HG02938 (cell line): ENCODE measurements at regions not wholly inside any gene's neighbourhood (a gene's known extent, or its start where the extent isn't known, plus 50 kb on each side); places are given as distances from the start of the nearest gene placed in this dataset.

Experiments used
- ATAC-seq: cut with Tn5 transposase; IDR thresholded peaks from one replicate; pipeline ENCODE4 v1.9.1; 2021; ENCODE audit warnings: mild to moderate bottlenecking, moderate library complexity; ENCODE audit not compliant: unreplicated experiment

DNA sequence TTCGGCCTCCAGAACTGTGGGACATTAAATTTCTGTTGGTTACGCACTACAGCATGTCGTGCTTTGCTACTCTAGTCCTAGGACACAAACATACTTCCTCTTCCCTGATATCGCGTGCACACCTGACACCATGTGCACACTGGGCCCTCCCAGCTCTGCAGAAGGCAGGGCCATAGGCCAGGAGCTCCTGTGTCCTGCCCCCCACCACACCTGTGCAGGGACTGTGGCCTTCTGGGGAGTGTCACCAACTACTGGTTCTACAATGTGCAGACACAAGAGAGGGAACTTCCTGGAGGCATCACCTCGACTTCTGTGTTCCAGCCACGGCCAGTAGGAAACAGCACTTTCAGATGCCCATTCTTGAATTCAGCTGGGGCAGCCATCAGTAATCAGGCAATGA lies 646.4 kb upstream of the MGMT start:
- no peak for ATAC-seq

DNA sequence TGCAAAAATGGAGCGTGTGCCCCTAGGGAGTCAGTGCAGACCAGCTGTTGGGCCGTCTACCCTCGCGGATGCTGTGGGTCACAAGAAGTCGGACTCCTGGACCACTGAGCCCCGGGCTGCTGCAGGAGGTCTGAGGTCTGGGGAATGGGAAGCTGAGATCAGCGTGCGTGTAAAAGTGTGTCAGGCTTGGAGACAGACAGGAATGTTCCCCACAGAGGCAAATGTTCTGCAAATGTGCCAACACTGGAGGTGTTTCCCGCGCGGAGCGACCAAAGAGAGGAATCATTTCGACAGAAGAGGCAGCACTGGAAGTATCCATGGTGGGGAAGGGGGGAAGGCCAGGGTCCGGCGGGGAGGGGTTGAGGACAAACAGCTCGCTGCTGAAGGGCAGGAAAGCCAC lies 643.8 kb upstream of the MGMT start:
- ATAC-seq = no peak

DNA sequence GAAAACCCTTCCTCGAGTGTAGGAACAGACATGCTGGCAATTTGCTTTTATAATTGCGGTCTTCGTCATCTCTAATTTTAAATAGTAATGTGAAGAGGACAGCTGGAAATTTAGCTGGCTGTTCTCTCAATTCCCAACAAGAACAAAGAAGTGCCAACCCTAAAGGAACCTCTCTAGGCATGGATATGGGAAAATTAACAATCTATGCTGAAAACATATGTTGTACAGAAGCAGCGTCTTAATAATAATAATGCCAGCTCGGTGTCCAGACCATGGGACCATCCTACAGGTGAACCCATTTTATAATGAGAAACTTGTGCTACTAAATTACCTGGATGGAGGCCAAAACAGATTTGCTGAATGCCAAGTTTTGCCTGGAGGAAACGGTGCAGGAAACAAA lies 641.4 kb upstream of the MGMT start:
- ATAC-seq = no peak

DNA sequence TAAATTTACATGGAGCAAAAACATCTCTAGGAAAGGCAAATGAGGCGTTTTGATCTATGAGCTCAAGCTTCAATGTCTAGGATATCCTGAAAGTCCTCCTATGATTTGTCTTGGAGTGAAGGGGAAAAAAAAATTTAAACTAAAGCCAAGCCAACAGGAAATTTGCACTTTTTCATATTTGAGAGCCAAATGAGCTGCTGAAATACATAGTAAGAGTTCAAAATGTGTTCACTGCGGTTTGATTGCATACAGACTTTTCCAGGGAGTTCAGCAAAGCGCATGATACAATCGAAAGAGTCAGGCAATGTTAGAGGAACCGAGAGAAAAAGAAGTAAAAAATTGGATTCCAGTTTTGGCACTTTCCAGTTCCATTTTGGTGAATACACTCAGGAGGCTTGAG lies 633.4 kb upstream of the MGMT start:
- ATAC-seq = no peak

DNA sequence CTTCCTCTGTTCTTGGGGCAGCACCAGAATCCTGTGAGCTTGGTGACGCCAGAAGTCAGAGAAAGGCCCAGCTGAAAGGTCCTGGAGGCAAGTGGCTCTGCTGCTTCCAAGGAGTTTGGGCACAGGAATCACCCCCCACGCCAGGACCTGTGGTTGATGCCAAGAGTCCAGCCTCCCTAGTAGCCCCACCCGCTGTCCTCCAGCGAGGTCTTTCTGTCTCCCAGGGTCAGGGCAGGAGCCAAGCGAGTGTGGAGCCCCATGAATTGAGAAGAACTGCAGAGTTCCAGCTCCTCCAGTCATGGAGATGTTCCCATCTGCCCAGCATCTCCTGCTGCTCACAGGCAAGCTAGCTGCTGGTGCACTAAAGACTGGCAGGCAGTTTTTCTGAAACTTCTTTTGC lies 631.7 kb upstream of the MGMT start:
- no peak for ATAC-seq

DNA sequence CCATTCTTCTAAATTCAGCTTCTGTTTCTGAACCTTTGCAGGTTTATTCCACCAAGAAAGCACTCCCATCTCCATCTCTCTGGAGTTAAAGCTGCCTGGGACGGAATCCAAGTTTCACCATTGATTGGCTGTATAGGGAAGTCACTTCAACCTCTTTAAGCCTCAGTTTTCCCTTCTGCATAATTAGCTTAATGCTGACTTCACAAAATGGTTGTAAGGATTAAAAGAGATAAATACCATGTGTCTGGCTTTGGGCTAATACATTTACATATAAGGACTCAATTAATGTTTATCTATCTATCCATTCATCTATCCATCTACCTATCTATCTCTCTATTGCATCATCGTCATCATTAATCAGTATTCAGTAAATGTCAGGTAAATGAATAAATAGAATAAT lies 629.6 kb upstream of the MGMT start:
- no peak for ATAC-seq

DNA sequence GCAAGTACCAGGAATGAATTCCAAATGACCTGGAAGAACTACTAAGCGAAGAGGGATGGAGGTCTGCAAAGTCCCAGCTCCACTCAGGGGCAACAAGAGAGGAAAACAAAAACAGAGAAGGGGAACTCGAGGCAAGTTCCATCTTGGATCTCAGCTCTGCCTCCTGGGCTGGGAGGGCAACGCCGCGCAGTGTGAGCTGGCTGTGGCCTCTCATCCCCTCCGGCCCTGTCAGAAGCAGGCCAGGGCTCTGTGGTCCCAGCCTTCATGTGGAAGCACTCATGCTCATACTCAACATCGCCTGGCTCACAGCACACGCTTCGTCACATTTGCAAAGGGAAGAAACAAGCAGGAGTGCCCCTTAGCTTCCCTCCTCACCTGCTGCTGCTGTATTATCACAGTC lies 627.9 kb upstream of the MGMT start:
- ATAC-seq = no peak

DNA sequence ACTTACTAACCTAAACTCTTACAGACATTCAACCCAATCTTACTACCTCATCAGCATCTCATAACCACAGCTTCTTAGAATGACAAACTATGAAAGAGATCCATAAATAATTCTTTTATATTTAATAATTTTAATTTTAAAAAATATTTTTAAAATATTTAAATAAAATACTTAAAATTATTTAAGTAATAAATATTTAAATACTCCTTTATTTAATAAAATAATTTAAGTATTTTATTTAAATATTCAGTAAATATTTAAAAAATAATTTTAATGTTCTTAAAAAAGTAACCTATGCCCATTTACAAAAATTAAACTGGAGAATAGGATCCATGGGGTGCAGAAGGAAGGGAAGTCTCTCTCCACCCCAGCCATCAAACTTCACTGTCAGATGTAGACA lies 627.3 kb upstream of the MGMT start:
- no peak for ATAC-seq

DNA sequence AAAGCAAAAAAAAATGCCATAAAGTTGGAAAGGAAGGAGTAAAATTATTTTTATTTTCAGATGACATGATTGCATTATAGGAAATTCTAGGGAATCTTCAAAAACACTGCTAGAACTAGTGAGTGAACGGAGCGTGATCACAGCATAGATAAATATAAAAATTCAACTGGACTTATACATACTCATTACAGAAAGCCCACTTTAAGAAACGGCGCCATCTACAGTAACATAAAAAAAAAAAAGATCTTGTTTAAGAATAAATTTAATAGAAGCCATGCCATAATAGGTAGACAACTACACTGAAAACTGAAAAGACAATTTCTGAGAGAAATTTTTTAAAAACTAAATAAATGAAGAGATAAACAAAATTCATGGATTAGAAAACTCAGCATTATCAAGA lies 623.1 kb upstream of the MGMT start:
- no peak for ATAC-seq

DNA sequence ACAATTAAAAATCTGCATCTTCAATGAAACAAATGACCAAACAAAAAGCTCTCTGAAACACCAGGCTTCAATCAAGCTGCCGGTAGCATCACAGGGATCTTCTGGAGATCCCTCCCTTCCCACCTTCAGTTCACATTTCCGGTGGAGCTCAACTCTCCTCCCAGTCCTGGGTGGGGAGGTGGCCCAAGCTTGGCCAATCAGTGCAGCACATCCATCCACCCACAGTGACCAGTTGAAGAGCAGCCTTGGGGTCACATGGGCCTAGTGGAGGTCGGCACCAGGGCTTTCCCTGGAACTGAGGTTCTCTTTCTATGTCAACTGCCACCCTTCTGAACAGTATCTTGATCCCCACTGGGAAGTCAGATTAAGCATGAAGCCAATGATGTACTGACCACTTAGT lies 620.1 kb upstream of the MGMT start:
- ATAC-seq = no peak

DNA sequence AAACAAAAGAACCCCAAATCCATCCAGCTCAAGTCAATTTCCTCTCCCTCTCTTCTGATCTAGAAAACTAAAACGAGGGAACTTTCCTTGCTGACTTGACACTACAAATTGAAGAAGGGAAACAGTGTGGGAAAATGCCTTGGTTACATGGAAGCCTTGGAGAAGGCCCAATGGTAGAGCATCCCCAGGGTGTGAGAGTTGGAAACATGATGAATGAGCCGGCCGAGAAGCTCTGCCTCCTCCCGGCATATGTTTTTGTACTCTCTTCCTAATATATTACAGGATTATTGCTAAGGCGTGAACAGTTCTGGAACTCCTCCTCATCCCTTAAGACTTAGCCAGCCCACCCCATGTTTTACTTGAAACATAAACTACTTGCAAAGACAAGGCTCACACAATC lies 618.2 kb upstream of the MGMT start:
- no peak for ATAC-seq

DNA sequence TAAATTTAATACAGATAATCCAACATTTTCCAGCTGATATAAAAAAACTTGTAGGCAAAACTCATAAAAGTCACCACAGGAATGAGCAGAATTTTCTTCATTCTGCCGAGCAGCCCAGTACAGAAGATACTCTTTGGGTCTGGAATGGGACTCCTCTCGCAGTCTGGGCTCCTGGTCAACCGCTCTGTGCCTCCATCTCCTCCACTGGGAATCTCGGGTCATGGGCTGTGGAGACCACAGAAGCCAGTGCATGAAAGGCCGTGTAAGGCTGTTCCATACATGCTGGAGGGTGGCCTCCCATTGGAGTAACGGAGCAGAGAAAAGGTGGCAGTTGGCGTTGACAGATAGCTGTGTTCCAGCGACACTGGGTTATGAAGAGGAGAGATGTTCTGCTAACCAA lies 616.4 kb upstream of the MGMT start:
- ATAC-seq = no peak

DNA sequence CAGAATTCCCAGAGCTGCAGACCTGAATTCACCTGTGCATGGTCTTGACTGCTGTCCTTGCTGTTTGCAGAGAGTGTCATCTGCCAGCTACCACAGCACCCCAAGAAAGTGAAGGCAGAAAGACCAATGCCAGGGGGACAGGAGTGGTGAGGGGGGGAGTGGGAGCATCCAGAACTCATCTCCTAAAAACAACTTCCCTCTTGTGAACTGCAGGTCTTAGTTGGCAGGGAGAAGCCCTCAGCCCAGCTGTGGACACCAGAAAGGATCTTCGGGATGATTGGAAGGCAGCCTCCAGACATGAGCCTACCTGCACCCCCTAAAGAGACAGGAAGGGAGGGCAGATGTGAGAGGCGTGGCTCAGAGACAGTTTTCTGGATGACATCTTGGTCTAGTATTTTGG lies 615.8 kb upstream of the MGMT start:
- no peak for ATAC-seq

DNA sequence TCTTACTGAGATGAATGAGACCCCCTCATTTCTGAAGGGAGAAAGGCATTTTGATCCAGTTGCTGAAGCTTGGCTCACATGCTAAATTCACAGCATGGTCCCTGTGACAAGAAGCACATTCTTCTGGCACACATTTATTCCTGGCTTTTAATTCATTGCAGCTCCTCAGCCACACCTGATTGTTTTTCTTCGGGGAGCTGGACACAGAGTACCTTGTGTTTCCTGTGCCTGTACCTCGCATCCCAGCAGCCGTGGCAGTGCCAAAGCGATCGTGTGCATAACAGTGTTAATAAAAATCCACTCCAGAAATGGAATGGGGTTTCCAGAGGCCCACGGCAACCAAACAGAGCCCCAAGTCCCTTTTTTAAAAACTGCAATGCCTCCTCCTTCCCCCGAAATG lies 615.3 kb upstream of the MGMT start:
- ATAC-seq = no peak

DNA sequence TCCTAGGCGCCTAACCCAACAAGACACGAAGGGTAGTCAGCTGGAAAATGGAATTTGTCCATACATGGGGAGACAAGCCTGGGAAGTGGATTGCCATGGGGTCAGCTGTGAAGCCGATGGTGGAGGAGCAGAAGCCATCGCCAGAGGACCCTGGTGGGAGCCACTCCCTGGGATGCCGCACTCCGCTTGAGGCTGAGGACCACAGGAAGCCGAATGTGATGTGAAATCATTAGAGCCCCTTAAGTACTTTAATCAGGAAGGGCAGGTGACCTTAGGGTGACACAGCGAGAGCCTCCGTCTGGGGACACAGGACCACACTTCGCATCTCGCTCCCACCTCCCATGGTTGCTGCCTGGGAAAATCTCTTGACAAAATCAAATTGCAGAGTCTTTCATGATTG lies 614.6 kb upstream of the MGMT start:
- ATAC-seq = no peak

DNA sequence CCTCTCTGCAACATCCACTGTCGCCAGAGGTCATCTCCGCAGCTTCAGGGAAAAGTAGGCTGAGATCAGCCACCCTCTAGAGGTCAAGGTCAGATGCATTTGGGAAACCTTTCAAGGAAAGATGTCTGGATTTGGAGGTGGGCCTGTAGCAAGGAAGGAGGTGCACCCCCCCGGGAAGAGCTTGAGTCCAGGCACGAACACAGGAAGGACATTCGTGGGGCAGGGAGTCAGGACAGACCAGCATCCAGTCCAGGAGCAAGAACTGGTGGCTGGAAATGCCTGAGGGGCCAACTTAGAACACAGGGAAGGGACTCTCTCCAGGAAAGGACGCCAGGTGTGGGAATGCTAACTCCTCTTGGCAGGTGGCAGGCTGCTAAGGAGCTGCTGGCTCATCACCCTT lies 614.1 kb upstream of the MGMT start:
- no peak for ATAC-seq

DNA sequence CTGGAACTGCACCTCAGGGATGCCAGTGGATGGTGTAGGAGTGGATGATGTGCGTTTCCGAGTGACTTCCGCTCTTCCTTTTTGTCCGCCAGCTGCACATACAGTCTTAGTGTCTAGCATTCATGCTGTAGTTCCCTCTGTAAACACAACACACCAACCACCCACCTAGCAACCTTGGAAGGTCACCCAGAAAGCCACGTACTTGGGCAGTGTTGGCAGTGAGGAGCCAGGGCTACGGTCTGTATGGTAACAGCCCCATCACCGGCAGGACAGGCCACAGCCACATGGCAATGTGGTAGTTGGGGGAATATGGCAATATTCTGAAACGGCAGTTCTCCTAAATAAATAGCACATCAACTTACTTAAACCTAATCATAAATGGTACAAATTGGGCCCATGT lies 613.5 kb upstream of the MGMT start:
- ATAC-seq = no peak

DNA sequence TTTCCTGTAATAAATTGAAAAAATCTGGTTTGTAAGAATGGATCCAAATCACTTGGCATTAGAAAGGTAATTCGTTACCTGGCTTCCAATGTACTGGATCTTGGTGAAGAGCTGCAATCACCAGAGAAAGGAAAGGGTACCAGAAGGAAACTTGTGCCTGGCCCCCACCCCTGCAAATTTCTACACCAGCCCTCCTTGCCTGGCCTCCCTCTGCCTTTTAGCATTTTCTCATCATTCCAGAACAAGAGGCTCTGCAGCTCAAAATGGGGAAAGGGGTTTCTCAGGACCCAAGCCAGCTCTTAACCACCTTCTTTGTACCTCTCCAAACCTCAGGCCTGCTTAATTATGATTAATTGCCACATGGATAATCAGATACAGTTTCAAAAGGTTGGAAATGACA lies 612.8 kb upstream of the MGMT start:
- no peak for ATAC-seq

DNA sequence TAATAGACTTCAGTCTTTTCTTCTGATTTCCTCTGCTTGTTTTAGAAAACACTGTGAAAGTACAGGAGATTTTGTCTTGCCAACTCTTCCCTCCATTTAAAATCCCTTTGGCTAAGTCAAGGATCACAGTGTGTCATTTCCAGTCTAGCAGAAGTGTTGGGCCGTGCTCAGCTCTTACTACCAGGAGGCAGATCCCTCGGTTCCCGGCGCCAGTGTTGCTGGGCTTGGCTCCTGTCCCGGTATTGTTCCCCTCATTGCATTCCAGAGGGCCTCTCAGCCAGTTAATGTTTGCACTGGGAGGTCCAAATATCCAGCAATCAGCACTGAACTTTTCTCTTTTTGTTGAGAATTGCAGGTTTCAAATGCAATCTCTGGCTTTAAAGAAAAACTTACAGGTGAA lies 612.1 kb upstream of the MGMT start:
- no peak for ATAC-seq

DNA sequence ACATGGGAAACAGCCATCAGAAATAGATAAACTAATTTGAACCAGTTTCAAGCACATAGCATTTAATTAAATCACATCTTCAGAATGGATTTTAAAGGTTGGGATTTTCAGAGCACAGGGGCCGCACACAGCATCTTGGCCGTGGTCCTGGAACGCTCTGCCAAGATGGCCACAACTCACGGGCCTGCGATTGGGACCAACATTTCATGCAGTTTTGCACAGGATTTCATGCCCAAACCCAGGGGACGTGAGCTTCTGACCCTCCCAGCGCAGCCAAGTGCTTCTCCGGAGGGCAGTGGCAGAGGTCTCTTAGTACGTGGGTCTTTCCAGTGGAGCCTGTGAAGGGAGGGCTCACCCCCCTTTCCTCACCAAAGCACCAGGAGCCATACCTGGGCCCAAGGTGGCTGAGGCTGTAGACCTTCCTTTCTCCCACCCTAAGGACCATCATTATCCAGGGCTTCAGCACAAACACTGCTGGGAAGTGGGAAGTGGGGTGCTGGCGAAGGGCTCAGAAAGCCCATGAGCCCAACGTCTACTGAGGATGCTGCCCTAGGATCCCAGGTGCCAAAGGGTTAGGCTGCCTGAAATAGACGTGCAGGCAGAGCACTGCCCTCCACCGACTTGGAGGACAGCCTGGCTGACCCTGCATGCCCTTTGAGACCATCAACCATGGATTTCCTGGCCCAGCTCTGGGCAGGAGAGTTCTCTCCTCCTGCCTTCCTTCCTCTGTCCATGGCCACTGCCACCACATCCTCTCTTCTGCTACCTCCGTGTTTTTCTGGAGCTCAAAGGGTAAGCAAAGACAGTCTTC lies 611.2 kb upstream of the MGMT start:
- no peak for ATAC-seq

DNA sequence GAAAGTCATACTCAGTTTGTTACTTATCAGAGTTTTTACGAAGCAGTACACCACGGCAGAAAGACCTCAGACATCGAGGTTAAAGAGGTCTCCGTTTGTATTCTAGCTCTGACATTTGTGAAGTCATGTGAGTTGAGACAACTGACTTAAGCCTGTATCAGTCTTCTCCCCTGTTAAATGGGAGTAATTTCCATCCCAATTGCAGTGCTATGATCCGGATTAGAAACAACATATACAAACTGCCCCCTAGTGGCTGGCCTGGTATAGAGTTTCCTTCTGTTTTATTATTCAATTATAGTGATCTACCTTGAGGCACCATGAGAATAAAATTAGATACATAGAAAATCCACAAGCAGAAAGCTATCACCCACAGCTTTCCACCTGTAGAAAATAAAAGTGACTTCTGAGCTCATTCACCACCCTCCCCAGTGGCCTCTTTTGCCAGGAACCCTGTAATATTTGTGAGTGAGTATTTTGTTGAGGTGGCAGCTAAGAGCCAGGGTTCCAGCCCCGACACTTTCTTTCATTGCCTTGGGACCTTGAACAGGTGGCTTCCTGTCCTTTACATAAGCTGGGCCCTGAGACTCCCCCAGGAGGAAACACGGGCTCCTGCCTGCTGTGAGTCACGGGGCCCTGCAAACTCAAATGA lies 607.2 kb upstream of the MGMT start:
- ATAC-seq = no peak

DNA sequence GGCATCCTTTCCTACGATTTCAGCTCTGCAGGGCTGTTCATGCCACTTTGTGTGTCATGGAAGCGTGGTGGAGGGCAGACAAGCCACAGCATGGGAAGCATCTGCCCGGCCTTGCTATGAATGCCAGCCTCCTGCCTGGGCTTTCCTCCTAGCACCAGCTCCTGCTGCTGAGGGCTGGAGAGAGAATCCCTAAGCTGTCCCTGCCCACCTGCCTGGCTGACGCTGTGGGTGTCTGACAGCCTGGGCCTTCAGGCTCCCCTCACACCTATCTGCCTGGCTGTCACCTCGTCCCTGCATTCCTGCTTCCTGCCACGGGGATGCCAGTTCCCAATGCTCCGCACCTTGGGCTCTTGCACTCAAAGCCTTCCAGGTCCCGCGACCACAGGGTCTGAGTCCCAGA lies 606.5 kb upstream of the MGMT start:
- no peak for ATAC-seq
